Upper lobe of left lung (tissue), 6 donors: ENCODE measurements at regions not wholly inside any gene's neighbourhood (a gene's known extent, or its start where the extent isn't known, plus 50 kb on each side); places are given as distances from the start of the nearest gene placed in this dataset.

Experiments used
- ATAC-seq, 2 donors: fragments of 200-7000 bp; cut with Tn5 transposase; one replicate each; pipeline ENCODE4 v1.9.1; 2022; ENCODE audit warnings: mild to moderate bottlenecking in 2 of 2, moderate library complexity in 2 of 2; ENCODE audit not compliant: low FRiP score in 2 of 2
- DNase-seq, 2 donors: peaks; one replicate each; pipeline ENCODE4 v3.0.0-alpha.2; 2019 to 2020
- H3K27ac ChIP-seq, 4 donors: fragments of 200-600 bp; sonication (generic); one replicate each; pipeline ENCODE4 v1.5.1; 2016 to 2019
- H3K27me3 ChIP-seq, 4 donors: fragments of 200-600 bp; sonication (generic); one replicate each; pipeline ENCODE4 v1.5.1; 2017 to 2019
- H3K36me3 ChIP-seq, 4 donors: fragments of 200-600 bp; sonication (generic); one replicate each; pipeline ENCODE4 v1.5.1; 2016 to 2019
- H3K4me1 ChIP-seq, 4 donors: fragments of 200-600 bp; sonication (generic); one replicate each; pipeline ENCODE4 v1.5.1; 2018 to 2019
- H3K4me3 ChIP-seq, 4 donors: fragments of 200-600 bp; sonication (generic); one replicate each; pipeline ENCODE4 v1.5.1; 2017 to 2019; ENCODE audit warnings: mild to moderate bottlenecking in 2 of 4, moderate library complexity in 1 of 4
- H3K9me3 ChIP-seq, 4 donors: fragments of 200-600 bp; sonication (generic); one replicate each; pipeline ENCODE4 v1.5.1; 2018 to 2019
- EP300 ChIP-seq, 4 donors: sonication (generic); formaldehyde crosslinking; IDR thresholded peaks; one replicate each; pipeline ENCODE4 v1.5.1; 2017; ENCODE audit warnings: antibody characterized with exemption in 4 of 4, control low read depth in 2 of 4
- POLR2A ChIP-seq, 4 donors: fragments of 450-650 bp; IDR thresholded peaks; one replicate each; pipeline ENCODE4 v1.5.1; 2016 to 2017; ENCODE audit warnings: antibody characterized with exemption in 4 of 4, mild to moderate bottlenecking in 2 of 4
- POLR2AphosphoS5 ChIP-seq, 2 donors: sonication (generic); formaldehyde crosslinking; IDR thresholded peaks; one replicate each; pipeline ENCODE4 v1.5.1; 2017; ENCODE audit warnings: antibody characterized with exemption in 2 of 2
- WGBS, 2 donors: methylation state at CpG; one replicate each; pipeline ENCODE4 v1.1.5; 2017 to 2018; 5-methylcytosine and 5-hydroxymethylcytosine counted together
- TF ChIP-seq, protein P1 (sequence below), 6 experiments: fragments of 450-650 bp in 4 of 6; fragments of 200-600 bp in 2 of 6; sonication (generic) in 2 of 6; IDR thresholded peaks; one replicate each; pipeline ENCODE4 v1.5.1; 2016 to 2019; ENCODE audit warnings: antibody characterized with exemption in 6 of 6
- donor health status: DM: no; HTN: no; CAD: no; lungs with moderate emphysema.
- donor health status: DM: no; HTN: yes; CAD: no; lungs with severe emphysema.

GRCh38 chr7:34550996-34551395 is 107.0 kb upstream of the NPSR1 start:
- H3K9me3 ChIP-seq = peaks cover 0 to 13% (median 1%) of the 10 kb centered on the region in 4 donors
- H3K36me3 ChIP-seq = no peaks in the 10 kb centered on the region
- no peak overlapping the region for H3K27ac ChIP-seq
- H3K27me3 ChIP-seq = no peaks in the 10 kb centered on the region
- ATAC-seq (no peak), DNase-seq (no peak)
- 73 to 75% methylated on average over 2 of the region's 2 CpGs for WGBS, 2 donors
- TF ChIP-seq POLR2AphosphoS5 (IDR thresholded peaks at IDR 0.05) (no peak), EP300 (IDR thresholded peaks at IDR 0.05) (no peak)
- H3K4me3 ChIP-seq = no peak overlapping the region
- H3K4me1 ChIP-seq = no peaks in the 10 kb centered on the region

DNA sequence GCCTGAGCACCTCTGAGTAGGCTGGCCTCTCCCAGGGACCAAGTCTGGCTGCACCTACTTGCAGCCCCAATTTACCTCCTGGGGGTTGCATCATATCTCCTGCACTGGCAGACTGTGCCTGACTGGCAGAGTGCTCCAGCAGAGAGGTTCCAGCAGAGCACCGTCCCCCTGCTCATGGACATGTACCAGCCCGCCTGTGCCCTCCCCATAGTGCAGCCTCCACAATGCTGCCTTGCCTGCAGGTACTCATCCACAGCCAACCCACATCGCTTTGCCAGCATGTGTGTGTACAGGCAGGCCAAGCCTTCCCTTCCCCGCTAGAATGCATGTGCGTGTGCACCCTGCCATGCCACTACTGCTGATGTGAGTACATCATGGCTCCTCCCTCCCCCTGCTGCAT is 105.5 kb upstream of the NPSR1 start:
- Histone ChIP-seq H3K4me3 (no peak overlapping the region), H3K27me3 (no peaks in the 10 kb centered on the region), H3K27ac (no peak overlapping the region), H3K4me1 (no peaks in the 10 kb centered on the region), H3K9me3 (peaks cover 0 to 13% (median 1%) of the 10 kb centered on the region in 4 donors), H3K36me3 (no peaks in the 10 kb centered on the region)
- TF ChIP-seq POLR2AphosphoS5 (IDR thresholded peaks at IDR 0.05) = no peak
- TF ChIP-seq EP300 (IDR thresholded peaks at IDR 0.05) = no peak
- TF ChIP-seq, protein P1, sequence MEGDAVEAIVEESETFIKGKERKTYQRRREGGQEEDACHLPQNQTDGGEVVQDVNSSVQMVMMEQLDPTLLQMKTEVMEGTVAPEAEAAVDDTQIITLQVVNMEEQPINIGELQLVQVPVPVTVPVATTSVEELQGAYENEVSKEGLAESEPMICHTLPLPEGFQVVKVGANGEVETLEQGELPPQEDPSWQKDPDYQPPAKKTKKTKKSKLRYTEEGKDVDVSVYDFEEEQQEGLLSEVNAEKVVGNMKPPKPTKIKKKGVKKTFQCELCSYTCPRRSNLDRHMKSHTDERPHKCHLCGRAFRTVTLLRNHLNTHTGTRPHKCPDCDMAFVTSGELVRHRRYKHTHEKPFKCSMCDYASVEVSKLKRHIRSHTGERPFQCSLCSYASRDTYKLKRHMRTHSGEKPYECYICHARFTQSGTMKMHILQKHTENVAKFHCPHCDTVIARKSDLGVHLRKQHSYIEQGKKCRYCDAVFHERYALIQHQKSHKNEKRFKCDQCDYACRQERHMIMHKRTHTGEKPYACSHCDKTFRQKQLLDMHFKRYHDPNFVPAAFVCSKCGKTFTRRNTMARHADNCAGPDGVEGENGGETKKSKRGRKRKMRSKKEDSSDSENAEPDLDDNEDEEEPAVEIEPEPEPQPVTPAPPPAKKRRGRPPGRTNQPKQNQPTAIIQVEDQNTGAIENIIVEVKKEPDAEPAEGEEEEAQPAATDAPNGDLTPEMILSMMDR (IDR thresholded peaks at IDR 0.05) = no peak
- TF ChIP-seq POLR2A (IDR thresholded peaks at IDR 0.05) = no peak
- 88 to 90% methylated on average over 5 of the region's 5 CpGs for WGBS, 2 donors
- ATAC-seq = peak in 1 of 2 donors; percentile 46
- DNase-seq = peak in 1 of 2 donors; percentile 10

DNA sequence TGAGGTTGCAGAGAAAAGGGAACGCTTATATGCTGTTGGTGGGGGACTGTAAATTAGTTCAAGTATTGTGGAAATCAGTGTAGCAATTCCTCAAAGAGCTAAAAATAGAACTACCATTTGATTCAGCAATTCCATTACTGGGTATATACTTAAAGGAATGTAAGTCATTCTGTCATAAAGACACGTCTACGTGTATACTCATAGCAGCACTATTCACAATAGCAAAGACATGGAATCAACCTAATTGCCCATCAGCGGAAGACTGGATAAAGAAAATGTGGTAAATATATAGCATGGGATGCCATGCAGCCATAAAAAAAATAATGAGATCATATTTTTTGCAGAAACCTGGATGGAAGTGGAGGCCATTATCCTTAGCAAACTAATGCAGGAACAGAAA is 100.0 kb upstream of the NPSR1 start:
- Histone ChIP-seq H3K27me3 (no peaks in the 10 kb centered on the region), H3K27ac (no peak overlapping the region), H3K9me3 (peaks cover 0 to 7% (median 1%) of the 10 kb centered on the region in 4 donors), H3K4me1 (no peaks in the 10 kb centered on the region), H3K36me3 (no peaks in the 10 kb centered on the region), H3K4me3 (no peak overlapping the region)
- 88 to 96% methylated on average over 4 of the region's 4 CpGs for WGBS, 2 donors
- ATAC-seq (no peak), DNase-seq (no peak)
- TF ChIP-seq EP300 (IDR thresholded peaks at IDR 0.05) (no peak), POLR2AphosphoS5 (IDR thresholded peaks at IDR 0.05) (no peak), POLR2A (IDR thresholded peaks at IDR 0.05) (no peak)
- TF ChIP-seq, protein P1 (IDR thresholded peaks at IDR 0.05) = no peak

GRCh38 chr7:34564091-34564490 is 93.9 kb upstream of the NPSR1 start:
- TF ChIP-seq POLR2AphosphoS5 (IDR thresholded peaks at IDR 0.05) (no peak), EP300 (IDR thresholded peaks at IDR 0.05) (no peak), POLR2A (IDR thresholded peaks at IDR 0.05) (no peak)
- TF ChIP-seq, protein P1 (IDR thresholded peaks at IDR 0.05) = no peak
- ATAC-seq = no peak

GRCh38 chr7:34567906-34568305 is 90.1 kb upstream of the NPSR1 start:
- DNase-seq = no peak
- H3K27ac ChIP-seq = no peak overlapping the region
- ATAC-seq = no peak
- H3K4me3 ChIP-seq = no peak overlapping the region
- TF ChIP-seq POLR2A (IDR thresholded peaks at IDR 0.05) = no peak
- TF ChIP-seq POLR2AphosphoS5 (IDR thresholded peaks at IDR 0.05) = no peak
- TF ChIP-seq EP300 (IDR thresholded peaks at IDR 0.05) = no peak
- TF ChIP-seq, protein P1 (IDR thresholded peaks at IDR 0.05) = no peak
- H3K27me3 ChIP-seq = no peaks in the 10 kb centered on the region
- H3K36me3 ChIP-seq = no peaks in the 10 kb centered on the region
- H3K9me3 ChIP-seq = no peaks in the 10 kb centered on the region
- no peaks in the 10 kb centered on the region for H3K4me1 ChIP-seq
- 40 to 56% methylated on average over 1 of the region's 1 CpG for WGBS, 2 donors

More at GRCh38 chr7:34564091-34564490, 93.9 kb upstream of the NPSR1 start:
- no peak overlapping the region for H3K4me3 ChIP-seq
- no peaks in the 10 kb centered on the region for H3K9me3 ChIP-seq
- DNase-seq = no peak
- no peaks in the 10 kb centered on the region for H3K4me1 ChIP-seq
- no peaks in the 10 kb centered on the region for H3K27me3 ChIP-seq
- H3K27ac ChIP-seq = no peak overlapping the region
- 82 to 87% methylated on average over 7 of the region's 7 CpGs for WGBS, 2 donors
- no peaks in the 10 kb centered on the region for H3K36me3 ChIP-seq
